NOMO-1 treated with dmso at 0.1 percent for 144 hours (cell line): ENCODE measurements at regions not wholly inside any gene's neighbourhood (a gene's known extent, or its start where the extent isn't known, plus 50 kb on each side); places are given as distances from the start of the nearest gene placed in this dataset.

Experiments used
- DNase-seq: peaks from one replicate; lab custom pipeline; 2025; ENCODE audit not compliant: unreplicated experiment; lab: John Stamatoyannopoulos, UW

DNA sequence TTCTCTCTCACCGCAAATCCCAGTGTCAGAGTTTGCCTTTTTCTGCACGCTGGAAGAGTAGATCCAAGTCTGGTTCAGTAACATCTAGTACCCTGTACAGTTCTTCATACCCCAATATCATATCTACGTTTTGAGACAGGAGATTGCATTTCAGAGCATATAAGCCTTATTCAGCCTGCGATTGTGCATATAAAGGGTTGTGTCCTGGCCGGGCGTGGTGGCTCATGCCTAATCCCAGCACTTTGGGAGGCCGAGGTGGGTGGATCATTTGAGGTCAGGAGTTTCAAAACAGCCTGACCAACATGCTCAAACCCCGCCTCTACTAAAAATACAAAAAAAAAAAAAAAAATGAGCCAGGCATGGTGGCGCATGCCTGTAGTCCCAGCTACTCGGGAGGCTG lies 104.9 kb downstream of the MTNR1B start:
- no peak for DNase-seq

GRCh38 chr11:93075782-93076181 lies 106.3 kb downstream of the MTNR1B start:
- DNase-seq: no peak

GRCh38 chr11:93080146-93080759 lies 110.8 kb downstream of the MTNR1B start:
- DNase-seq: no peak

DNA sequence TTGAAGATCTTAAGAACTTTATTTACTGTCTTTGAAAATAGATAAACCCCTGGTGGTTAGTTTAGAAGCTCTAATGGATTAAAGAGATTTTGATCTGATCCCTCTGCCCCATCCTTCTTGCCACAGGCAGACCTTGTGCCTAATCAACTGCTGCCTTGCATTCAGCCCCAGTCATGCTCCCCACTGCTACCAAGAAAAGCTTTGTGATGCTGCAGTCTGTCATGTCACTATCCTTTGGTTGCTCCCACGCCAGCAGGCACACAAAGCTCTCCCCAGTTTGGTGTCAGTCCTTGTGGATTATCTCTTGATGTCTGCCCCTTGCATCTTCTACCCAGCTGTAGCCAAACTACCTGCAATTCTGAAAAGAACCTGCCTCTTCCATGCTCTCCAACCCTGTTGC lies 112.2 kb downstream of the MTNR1B start:
- DNase-seq: no peak

DNA sequence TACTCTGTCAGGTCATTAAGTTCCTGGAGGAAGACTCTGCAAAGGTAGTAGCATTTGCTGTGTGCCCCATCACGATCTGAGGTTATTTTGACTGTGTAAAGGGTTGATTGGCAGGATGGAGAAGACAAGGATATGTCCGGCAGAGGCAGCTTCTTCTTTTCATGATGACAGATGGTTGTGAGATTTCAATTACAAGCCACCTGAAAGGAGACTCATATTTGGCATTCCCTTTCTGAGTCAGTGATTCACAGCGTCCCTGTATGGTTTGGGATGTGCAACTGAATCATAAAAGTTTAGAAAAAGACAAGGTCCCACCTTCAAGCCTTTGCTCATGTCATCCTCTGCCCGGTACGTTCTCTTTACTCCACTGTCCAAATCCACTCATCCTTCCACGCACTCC lies 113.4 kb downstream of the MTNR1B start:
- no peak for DNase-seq

- no peak for DNase-seq
Observed at GRCh38 chr11:93084727-93085505, 112.9 kb downstream of the SLC36A4 start.

DNA sequence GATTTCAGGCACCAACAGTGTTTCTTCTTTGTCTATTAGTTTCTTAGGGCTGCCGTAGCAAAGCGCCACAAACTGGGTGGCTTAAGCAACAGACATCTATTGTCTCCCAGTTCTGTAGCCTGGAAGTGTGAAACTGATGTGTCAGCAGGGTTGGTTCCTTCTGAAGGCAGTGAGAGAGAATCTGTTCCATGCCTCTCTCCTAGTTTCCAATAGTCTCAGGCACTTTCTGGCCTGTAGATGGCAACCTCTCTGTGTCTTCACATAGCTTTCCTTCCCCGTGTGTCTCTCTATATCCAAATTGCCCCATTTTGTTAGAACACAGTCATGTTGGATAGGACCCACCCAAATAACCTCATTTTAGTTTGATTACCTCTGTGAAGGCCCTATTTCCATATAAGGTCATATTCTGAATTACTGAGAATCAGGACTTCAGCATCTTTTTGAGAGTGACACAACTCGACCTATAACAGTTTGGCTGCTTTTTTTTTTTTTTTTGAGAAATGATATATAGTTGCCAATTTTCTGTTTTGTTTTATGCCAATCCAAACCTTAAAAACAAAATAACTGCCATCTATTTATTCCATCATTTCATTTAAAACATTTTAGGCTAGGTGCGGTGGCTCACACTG lies 108.2 kb downstream of the SLC36A4 start:
- no peak for DNase-seq
